NCI-H1436 treated with DMSO at 0.1 percent for 48 hours (cell line): ENCODE measurements at regions not wholly inside any gene's neighbourhood (a gene's known extent, or its start where the extent isn't known, plus 50 kb on each side); places are given as distances from the start of the nearest gene placed in this dataset.

Experiments used
- DNase-seq: peaks from one replicate; lab custom pipeline; 2025; lab: John Stamatoyannopoulos, UW

- no peak for DNase-seq
These were observed 1057.0 kb upstream of the CNTN5 start for GRCh38 chr11:97963528-97964331.

DNA sequence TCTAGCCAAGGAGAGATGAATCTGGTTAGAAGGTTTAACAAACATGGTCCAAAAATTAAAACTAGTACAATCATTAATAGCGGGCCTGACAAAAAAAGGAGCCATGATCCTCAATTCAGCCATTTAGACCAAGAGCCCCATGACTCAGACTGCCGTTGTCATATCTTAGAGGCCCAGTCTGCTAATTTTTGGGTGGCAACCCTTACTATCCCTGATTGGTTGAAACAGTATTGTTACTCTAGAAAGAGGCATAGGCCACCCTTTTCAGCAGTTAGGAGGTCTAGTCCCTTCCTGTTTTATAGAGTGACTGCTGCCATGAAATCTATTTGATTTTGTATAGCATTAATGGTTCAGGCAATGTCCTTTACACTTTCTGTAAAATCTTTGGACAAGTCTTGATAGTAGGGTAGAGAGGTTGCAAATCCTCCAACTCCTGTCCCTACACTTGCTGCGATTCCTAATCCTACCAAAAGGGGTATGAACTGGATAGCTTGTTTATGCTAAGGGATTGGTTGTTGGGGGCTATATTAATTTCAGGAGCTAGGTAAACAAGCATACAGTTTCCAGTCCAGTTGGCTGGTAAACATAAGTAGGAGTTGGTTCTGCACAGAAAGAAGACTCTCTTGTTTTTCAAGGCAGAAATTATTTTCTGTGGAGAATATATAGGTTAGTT lies 1056.3 kb upstream of the CNTN5 start:
- DNase-seq = no peak

DNA sequence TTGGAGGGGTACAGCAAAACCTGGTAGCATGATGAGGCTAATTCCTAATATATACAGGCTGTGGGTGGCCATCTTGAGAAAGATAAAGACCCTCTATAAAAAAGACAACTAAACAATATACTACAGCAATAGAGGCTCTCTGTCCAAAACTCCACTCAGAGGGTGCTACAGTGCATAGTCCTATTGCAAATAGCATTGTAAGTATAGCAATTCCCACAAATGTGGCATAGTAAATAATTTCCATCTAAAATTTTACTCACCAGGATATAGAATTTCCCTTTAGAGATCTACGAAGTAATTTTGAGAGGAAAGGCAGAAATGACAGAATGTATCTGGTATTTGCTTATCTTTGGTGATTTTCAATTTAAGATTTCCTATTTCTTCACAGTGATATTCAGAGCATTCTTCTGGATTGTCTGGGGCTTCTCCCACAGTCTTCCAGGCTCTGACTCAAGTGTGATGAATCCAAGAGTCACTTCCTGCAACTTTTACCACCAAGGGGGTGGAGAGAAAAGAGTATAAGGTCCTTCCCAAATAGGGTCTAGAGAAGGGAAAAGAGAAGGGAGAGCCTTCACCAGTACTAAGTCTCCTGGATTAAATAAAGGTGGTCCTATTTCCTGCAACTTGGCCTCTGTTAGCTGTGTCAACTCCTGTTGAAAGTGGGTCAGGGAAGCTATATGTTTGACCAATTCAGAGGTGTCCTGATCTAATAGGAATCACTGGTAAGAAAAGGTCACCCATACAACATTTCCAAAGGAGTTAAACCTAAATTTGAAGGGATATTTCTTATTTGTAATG lies 1054.7 kb upstream of the CNTN5 start:
- DNase-seq = no peak

DNA sequence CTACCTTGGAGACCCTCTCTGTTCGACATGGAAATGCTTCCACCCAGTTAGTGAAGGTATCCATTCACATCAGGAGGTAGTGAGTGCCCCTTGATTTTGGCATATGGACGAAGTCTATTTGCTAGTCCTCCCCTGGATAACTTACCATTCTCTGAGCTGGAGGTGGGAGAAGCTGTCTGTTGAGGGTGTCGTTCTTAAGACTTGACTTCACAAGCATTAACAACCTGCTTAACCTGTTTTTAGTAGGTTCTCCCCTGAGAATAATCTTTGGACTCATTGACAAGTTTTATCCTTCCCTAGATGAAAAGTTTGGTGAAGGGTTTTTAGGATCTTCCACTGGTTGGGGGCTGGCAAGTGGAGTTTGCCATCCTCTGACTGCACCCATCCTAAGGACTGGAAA lies 1053.8 kb upstream of the CNTN5 start:
- DNase-seq = no peak

DNA sequence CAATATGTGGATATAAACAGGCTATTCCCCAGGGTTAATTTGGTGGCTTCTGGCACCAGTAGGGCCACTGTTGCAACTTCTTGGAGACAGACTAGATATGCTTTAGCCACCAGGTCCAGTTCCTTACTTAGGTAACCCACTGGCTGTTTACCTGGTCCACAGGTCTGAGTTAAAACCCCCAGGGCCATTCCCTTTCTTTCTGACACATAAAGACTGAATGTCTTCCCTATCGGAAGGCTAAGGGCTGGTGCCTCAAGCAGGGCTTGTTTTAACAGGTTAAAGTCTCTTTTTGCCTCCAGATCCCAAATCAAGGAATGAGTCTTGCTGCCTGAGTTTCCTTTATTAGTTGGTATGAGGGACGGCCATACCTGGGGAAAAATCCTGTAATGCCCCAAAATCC lies 1052.7 kb upstream of the CNTN5 start:
- DNase-seq = no peak

GRCh38 chr11:97972731-97973130 lies 1048.0 kb upstream of the CNTN5 start:
- no peak for DNase-seq

DNA sequence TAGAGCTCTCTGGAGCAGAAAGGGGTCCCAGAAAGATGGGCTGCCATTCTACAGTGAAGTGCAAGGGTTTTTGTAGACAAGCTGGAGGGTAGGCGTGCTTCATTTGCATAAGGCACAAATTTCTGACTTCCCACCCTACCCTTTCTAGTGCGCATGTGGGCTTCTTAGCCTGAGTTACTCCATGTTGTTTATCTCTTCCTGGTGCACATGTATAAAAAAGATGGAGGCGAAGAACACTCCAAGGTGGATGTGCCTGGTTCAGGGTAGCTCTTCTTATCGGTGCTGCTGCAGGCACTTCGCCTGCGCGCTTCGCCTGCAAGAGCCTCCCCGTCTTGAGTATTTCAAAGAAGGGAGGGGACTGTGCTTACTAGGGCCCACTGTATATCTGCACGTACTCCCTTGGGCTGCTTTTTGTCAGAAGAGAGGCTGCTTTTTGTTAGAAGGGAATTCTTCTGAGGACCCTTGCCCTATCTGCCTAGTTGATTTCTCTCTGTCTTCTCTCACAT lies 1047.3 kb upstream of the CNTN5 start:
- no peak for DNase-seq

DNA sequence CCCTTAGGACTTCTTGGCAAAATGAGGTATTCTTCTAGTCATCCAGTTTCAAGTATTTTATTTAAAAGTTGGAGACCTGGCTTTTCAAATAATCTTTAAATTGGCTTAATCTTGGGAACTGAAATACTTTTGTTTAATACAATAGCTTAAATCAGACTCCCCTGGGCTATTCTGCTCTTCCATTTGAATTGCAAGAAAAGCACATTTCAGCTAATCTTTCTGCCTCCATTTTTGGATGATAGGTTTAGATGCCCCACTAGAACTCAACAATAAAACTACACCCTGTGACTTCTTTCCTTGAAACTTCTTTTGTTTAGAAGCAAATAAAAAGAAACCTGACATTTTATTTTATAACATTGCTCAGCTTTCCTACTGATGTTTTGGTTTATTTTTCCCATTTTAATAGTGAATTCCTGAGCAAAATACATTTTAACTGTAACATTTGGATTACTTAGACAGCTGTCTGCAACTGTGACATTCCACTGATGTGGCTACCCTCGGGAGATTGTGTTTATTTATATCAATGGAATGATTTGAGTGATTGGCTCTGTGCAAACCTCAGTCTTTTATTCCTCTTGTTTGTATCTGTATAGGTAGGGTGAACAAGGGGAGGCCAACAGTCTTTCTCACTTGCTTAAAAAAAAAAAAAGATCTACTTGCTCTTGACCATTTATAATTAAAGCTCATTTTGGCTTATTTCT lies 1045.8 kb upstream of the CNTN5 start:
- DNase-seq = no peak

DNA sequence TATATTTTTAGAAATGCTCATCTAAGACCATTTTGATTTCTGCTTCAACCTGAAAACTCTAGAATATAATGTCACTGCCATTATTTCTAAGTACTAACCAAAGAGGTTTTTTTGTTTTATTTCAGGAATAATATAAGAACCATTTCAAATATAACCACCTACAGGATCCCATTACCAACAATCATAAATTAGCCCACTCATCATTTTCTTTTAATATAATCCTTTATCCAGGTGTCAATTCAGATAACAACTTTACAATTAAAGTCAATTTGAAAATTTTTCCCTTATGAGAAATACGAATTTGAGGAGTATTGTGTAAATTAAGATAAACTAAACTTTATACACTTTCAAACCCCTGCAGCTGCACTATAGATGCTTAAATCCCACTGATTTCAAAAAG lies 1043.0 kb upstream of the CNTN5 start:
- DNase-seq = no peak

DNA sequence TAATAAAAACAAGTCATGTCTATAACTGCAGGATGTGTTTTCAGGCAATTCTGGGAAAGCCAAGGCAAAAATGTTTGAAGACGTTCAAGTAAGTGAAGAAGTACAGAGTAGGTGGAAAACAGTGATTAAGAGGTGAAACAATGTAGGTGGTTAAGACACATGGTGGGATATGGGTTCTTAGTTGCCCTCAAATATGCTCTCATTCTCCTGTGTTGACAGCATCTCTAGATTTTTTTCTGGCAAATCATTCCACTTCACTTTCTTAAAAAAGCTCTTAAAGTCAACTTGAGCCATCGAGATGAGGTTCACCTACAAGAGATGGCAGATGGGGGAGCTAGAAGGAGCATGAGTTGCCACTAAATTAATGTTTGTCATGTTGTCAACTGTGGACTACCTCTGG lies 1041.0 kb upstream of the CNTN5 start:
- no peak for DNase-seq

- no peak for DNase-seq
These were observed 1038.2 kb upstream of the CNTN5 start for GRCh38 chr11:97982512-97982911.

- no peak for DNase-seq
These were observed 1031.6 kb upstream of the CNTN5 start for GRCh38 chr11:97989121-97989520.

GRCh38 chr11:97990162-97990920 lies 1030.4 kb upstream of the CNTN5 start:
- DNase-seq = no peak

DNA sequence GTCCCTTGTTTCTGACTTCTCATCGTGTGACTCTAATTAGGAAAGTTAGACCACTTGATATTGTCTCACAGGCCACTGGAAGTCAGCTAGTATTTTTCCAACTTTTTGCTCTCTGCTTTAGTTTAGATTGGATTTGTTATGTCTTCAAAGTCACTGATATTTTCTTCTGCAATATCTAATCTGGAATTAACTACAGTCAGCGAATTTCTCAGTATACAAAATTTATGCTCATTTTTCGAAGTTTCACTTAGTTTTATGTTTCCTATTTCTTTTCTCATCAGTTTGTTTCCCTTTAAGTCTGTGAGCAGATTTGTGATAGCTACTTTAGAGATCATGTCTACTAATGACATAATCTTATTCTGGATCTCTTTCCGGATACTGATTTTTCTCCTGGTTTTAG lies 1027.2 kb upstream of the CNTN5 start:
- no peak for DNase-seq

DNA sequence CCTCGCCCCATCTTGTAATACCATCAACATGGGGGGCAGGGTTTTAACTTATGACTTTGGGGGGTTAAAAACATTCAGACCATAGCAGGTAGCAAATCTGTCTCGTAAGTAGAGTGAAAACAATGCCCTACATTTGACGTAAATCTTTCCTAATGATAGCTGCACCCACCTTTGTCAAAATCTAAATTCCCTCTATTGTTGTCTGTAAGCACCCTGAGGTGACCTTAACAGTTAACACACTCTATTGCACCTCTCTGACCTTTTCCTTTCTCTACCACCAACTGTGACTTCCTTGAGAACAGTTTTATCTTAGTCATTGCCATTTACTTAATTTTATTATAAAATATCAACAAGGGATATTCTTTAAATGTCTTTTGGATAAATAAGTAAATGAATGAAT lies 1024.9 kb upstream of the CNTN5 start:
- no peak for DNase-seq

- no peak for DNase-seq
These were observed 1024.0 kb upstream of the CNTN5 start for GRCh38 chr11:97996762-97997161.

DNA sequence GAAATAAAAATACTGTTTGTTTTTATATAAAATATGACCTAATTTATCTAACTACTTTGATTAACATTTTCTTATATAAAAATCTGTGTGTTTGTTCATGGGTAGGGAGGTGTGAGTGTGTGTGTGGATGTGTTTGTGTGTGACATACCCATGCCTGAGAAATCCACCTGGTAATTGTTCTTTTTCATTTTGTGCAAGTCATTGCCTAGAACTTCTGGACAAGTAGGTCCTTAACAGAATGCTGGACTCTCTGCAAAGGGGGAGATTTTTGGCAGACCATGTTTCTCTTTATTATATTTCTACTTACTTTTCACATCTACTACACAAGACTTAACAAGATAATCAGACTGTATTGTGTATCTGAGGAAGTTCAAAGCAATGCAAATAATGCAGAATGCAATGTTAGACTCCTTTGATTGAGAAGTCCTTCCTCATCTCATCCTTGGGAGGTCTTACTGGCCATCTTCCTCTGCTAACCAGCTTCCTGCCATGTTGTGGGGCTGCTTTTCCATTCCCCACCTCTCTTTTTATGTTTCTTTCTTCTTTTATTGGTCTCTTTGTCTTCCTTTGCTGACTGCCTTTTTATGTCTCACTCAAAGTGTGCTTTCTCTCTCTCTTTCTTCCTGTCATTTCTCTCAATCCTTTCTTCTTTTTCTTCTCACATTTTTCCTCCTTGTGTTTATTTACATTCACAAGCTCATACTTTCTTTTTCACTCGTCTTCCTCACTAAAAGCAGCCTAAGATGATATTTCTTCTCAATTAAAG lies 1017.0 kb upstream of the CNTN5 start:
- DNase-seq = no peak

DNA sequence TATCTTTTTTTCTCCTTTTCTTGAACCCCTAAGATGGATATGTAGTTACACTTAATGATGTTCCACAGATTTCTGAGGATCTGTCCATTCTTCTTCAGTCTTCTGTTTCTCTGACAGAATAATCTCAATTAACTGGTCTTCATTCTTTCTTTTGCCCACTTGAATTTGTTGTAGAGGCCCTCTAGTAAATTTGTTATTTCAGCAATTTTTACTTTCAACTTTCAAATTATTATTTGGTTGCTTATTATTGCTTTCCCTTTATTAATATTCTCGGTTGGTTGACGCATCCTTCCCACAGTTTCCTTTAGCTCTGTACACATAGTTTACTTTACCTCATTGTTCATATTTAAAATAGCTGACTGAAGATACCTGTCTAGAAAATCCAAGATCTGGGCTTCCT lies 1013.7 kb upstream of the CNTN5 start:
- DNase-seq = no peak

DNA sequence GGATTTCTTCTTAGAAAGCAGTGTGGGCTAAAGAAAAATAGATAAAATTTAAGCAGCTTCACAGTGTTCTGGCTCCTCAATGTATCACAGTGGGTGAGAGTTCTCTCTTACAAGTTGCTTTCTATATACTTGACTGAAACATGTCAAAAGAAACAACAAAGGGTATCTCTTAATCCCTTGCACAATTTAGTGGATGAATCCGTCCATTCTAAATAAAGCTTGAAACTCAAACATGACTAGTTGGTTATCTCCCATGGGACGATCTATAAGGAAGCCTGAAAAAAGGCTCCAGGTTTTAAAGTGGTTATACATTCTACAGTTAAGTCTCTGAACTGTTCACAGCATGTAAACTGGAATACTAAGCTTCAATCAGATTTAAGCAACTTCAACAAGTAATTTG lies 993.1 kb upstream of the CNTN5 start:
- DNase-seq = no peak

DNA sequence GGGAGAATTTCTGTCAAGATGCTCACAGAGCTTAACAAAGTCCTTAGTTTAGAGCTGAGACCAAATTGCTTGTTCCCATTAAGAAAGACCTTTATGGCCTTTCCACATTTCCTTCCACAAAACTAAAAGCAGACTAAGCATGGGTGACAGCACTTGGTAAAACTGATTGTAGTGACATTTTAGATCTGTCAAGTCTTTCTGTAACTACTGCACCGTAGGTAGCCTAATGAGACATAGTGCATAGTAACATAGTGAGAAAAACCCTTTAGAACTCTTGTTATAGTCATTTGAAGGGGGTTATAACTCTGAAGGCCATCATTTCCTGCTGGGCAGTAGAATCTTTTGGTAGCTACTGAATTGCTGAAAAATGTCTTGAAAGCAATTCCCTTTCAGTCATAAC lies 990.9 kb upstream of the CNTN5 start:
- no peak for DNase-seq

- no peak for DNase-seq
These were observed 983.9 kb upstream of the CNTN5 start for GRCh38 chr11:98036810-98037209.
